H54 (cell line): ENCODE measurements at regions not wholly inside any gene's neighbourhood (a gene's known extent, or its start where the extent isn't known, plus 50 kb on each side); places are given as distances from the start of the nearest gene placed in this dataset.

Experiments
- DNase-seq: peaks from one replicate; pipeline ENCODE4 v3.0.0; 2011; ENCODE audit warnings: low spot score, mixed read lengths; ENCODE audit not compliant: insufficient read length
- FAIRE-seq: peaks from 3 replicates; lab custom pipeline; 2011; peaks lifted over from hg19 to GRCh38; lab: Jason Lieb, UNC
- POLR2A ChIP-seq: IDR thresholded peaks from 2 replicates; pipeline ENCODE4 v1.6.1; 2011; ENCODE audit warnings: low read depth, mild to moderate bottlenecking, low read length

DNA sequence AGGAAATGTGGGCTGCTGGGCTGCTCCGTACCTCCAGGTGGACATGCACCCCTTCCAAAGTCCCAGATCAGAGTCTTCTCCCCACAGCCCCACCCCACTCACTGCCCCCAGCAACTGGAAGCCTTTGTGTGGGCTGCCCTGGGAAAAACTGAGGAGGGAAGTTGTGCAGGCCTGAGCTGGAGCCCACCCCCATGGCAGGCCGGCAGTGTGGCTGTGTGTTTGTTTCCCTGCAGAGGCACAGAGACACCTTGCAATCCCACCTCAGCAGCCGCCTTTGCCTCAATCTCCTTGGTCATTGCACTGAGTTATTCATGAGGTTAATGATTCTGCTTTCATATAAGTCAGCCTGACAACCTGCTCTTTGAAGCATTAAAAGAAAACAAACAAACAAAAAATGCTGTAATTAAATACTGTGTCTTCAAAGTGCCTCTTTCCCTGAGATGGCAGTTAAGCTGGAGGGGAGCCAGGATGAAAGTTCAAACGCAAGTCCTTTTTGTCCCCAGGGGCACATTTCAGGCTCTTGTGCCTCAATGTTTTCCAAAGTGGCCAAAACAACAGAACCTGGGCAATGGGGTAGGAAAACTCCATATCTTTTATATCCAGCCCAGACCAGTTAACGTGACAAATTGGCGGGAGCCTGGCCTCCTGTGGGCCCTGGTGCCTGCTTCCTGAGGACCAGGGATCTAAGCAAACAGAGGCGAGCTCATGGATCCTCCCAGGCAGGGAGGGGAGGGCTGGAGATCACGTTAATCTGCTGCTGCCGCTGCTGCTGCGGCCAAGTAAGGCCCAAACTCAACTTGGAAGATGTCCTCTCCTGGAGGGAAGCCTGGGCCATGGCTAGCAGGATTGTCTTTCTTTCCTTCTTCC, 51.9 kb upstream of the TSPAN11 start:
- no peak for DNase-seq
- no peak for FAIRE-seq
- no peak for TF ChIP-seq POLR2A

DNA sequence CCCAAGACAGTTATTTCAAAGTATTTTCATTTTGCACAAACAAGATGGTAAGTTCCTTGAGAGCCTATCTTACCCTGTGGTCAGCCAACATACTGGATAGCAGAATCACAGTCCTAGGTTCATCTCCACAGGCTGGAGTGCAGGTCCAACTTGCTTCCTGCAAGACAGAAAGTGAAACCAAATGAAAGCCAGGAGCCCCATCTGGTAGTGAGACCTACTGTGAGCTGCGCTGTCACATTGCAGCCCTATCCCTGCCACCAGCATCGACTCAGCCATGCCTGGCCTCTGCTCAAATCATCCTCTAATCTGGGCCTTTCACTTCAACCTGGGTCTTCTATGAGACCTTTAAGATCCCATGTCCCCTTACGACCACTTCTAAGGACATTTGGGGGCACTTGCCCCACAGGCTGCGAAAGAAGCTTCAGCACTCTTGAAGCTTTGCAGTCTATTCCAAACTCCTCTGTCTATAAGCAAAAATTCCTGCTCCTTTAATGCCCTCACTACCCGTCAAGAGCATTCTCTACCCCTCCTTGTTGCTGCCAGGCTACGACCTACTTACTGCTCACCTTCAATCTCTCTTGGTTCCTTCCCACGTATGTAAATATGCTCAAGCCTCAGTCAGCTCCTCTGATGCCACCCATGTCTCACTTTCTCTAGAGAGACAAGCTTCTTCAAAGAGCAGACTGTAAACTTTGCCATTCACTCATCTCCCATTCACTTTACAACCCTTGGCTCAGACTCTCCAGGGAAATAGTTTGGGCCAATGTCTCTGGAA, 55.9 kb upstream of the TSPAN11 start:
- FAIRE-seq: no peak
- no peak for DNase-seq
- TF ChIP-seq POLR2A: no peak

DNA sequence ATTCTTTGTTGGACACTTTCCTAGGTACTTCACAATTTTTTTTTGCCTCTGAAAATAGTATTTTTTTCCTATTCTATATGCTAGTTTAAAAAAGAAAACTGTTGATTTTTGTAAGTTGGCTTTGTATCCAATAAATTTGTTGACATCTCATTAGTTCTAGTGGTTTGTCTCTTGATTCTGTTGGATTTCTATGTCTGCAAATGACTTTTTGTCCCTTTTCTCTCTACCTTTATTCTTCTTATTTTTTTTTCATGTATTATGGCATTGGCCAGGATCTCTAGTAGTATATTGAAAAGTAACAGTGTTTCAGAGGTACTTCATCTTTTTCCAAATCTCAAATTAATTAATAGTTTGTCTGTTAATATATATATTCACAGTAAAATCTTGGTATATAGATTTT, 59.1 kb upstream of the TSPAN11 start:
- DNase-seq (no peak), FAIRE-seq (no peak)
- no peak for TF ChIP-seq POLR2A

DNA sequence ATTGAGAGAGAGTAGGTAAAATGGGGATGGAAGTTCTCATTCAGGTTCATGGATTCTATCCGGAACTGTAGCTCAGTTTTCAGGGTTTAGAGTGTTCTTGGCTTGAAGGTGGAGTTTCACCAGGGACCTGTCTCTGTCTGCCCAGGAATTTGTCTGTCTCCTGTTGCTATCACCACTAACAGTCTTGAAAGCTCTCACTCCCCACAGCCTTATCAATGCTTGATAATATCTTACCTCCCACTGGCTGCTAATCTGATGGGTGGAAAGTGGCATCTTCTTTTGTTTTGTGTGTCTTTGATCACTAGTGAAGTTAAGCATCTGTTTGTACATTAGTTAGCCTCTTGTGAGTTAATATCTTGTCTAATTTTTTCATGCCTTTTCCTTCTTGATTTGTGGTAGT, 60.3 kb upstream of the TSPAN11 start:
- no peak for TF ChIP-seq POLR2A
- FAIRE-seq (no peak), DNase-seq (no peak)

DNA sequence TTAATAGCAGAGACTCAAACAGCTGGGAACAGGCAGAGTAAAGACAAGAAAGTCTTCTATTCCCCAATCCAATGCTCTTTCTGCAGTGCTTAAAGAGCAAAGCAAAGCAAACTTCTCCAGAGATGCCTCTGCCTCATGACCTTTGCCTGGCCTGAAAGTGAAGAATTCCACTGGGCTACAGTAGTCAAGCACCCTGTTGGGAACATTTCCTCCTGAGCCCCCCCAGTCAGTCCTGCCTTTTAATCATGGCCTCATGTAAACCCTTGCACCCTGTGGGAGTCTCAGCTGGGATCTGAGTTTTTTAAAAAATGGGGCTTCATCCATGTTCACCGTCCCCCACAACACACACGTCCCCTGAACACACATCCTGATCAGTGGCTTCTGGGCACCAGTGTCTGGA, 62.7 kb upstream of the TSPAN11 start:
- TF ChIP-seq POLR2A: no peak
- FAIRE-seq (no peak), DNase-seq (no peak)

DNA sequence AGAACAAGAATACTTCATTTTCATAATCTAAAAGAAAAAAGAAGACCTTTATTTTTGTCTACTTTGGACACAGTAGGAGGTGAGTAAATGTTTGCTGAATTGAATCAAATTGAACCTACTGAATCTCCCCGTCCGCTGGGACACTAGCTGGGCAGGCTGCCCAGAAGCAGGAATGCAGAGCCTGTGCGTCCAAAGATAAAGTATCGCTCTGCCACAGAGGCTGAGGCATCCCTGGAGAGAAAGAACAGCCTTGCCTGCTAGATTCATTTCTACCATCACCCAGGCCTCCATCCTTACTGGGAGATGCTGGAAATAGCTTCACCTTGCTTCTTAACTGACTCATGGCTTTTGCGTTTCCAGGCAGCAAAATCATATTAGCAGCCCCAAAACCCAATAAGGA, 64.1 kb upstream of the TSPAN11 start:
- no peak for TF ChIP-seq POLR2A
- DNase-seq (no peak), FAIRE-seq (no peak)

DNA sequence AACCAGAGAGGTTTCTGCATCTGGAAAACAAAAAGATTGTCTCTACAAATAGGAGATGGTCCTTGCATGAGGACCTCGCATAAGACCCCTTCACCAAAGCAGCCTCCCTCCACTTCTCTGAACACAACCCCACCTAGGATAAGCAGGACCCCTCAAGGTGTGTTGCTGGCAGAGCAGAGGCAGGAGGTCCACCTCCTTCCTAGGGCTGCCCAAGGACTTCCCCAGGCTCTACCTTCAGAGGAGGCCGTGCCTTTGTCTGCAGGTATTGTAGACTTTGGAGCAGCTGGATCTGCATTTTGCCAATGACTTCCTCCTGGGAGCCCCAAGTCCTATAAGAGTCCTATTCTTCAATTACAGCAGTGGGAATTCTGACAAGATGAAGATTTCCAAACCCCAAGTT, 67.3 kb upstream of the TSPAN11 start:
- FAIRE-seq: no peak
- DNase-seq: no peak

DNA sequence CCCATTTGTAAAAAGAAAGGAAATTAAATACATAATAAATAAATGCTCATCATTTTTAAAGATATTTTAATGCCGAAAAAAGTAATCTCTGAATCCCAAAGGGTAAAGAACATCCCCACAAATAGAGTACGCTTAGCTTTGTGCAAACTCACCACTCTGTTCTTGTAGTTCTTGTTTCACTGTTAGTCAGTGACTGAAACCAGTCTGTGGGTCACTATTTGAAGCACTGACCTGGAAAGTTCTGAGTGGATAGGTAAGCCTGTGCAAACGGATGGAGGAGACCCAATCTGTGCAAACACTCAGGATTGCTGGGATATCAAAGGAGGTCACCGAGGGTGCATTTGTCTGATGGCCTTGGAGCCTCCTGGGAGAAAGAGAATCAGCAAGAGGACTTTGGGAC, 68.1 kb upstream of the TSPAN11 start:
- no peak for FAIRE-seq
- no peak for DNase-seq
- TF ChIP-seq POLR2A: no peak

More for the DNA sequence above, 67.3 kb upstream of the TSPAN11 start:
- no peak for TF ChIP-seq POLR2A

DNA sequence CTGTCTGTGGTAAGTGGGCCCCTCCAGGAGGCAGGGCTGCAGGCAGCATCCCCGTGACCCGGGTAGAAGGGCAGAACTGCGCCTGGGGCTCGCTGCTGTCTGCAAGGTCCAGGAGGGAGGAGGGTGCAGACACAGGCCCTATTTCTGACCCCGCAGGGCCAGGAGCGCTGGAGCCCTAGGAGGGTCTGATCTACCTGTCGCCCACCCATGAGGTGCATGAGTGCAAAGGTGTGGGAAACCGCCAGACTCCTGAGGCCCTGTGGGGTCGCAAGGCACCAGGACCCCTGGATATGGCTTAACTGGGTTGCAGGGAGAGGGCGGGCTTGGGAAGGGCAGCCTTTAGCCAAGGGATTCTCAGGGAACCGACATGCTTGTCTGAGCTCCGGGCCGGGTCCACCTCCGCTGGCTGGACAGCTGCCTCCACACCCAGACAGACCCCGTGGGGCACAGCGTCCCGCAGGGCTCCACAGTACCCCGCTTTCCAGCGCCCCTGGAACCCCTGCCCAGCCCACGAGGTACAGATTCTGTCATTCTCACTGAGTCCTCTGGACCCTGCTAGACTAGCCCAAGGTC, 72.9 kb upstream of the TSPAN11 start:
- no peak for FAIRE-seq
- DNase-seq: no peak
- no peak for TF ChIP-seq POLR2A

DNA sequence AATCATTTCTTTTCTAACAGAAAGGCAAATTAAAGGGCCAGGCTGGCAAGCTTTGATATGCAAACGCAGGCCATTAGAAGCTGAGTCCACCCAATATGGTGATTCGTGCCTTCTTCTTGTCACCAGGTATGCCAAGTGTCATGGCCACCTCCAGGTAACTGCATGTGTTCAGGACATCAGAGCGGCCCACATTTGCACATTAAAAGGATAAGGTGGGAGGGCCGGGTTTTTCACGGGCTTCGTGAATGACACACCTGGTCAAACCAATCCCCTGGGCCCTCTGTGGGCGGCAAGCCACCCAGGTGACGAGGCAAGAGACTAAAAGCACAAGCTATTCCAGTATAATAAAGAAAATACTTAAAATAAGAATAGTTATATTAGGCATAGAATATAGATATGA, 75.9 kb upstream of the TSPAN11 start:
- FAIRE-seq: no peak
- DNase-seq: no peak
- TF ChIP-seq POLR2A: no peak

DNA sequence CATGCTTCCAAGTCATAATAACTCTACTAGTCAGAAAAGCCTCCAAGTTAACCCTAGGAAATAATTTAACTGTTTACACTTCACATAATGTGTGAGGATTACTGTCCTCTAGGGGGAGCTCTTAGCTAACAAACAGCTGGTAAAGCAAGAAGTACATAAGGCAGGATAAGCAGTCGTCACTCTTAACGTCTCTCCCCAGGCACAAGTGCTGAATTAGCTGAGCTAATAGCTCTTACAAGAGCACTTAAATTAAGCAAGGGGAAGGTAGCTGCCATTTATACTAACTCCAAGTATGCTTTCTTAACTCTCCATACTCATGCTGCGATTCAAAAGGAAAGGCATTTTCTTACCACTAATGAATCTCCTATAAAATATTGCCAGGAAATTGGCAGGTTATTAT, 79.3 kb upstream of the TSPAN11 start:
- DNase-seq (no peak), FAIRE-seq (peak; percentile 86)
- no peak for TF ChIP-seq POLR2A

DNA sequence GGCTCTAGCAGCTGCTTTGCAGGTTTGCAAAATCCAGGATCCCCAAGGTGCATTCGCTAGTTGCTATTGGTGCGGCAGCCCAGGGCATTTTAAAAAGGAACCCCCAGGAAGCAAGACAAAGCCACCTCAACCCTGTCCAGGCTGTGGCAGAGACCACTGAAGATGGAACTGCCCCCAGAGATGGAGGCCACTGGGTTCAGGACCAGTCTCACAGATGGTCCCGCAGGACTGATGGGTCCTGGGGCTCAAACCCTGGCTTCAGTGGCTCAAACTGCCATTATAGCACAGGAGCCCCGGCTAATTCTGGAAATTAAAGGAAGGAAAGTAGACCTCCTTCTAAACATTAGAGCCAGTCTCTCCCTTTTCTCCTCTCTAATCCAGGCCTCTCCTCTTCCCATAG, 79.8 kb upstream of the TSPAN11 start:
- FAIRE-seq (no peak), DNase-seq (no peak)
- no peak for TF ChIP-seq POLR2A

DNA sequence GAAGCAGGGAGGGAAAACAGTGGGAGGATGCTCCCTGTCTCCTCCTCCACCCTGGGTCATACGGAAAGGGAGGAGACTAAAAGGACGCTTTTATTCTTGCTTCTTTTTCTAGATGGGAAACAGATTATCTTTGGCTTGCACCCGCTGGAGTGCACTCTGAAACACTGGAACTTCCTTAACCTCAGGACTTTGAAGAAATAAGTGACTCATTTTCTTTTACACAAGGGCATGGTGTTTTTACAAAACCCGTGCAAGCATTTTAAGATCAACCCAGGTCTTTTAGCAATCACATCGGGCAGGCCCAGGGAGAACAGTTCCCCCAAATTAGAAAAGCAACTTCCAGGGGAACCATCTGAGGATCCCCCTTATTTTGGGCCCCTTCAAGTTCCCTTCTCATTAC, 80.9 kb upstream of the TSPAN11 start:
- DNase-seq (no peak), FAIRE-seq (no peak)
- TF ChIP-seq POLR2A: no peak

DNA sequence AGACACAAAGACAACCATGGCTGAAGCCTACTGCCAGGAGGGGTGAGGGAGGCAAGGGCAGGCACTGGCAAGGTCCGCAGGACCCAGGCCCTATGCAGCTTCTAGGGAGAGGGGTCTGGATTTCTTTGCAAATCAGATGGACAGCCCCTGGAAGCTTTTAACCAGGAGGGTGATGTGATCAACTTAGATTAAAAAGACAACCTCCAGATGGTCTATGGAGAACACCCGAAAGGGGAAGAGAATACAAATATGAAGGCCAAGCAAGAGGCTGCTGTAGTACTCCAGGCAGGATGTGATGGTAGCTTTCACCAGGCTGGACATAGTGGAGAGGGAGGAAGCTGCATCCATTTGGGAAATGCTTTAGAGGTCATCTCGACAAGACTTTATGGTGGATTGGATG, 83.3 kb upstream of the TSPAN11 start:
- DNase-seq (no peak), FAIRE-seq (no peak)
- TF ChIP-seq POLR2A: no peak
